ENCODE measurements at regions not wholly inside any gene's neighbourhood (a gene's known extent, or its start where the extent isn't known, plus 50 kb on each side); places are given as distances from the start of the nearest gene placed in this dataset.

GRCh38 chr2:220504938-220505503, 877.6 kb downstream of the SLC4A3 start:
- CTCF ChIA-PET (ENCODE audit: low intra/inter-chr PET ratio, low total read pairs): no interaction called here
- POLR2A ChIA-PET: no interaction called here
- Histone ChIP-seq H4K20me1 (ENCODE audit: insufficient read depth, low read length) (no peaks in the 10 kb centered on the region), H3K79me2 (ENCODE audit: insufficient read depth, low read length) (no peaks in the 10 kb centered on the region), H3K9me3 (ENCODE audit: low read length) (no peaks in the 10 kb centered on the region), H3K4me2 (ENCODE audit: low read depth, low read length) (no peak overlapping the region), H3K9ac (ENCODE audit: insufficient read depth, low read depth, low read length) (no peak overlapping the region), H3K4me1 (ENCODE audit: insufficient read depth, low read length) (no peaks in the 10 kb centered on the region), H3K36me3 (replicated peaks in 1 of 2; ENCODE audit: control insufficient read depth in 1 of 2, insufficient read depth in 2 of 2, low read length in 2 of 2) (no peaks in the 10 kb centered on the region), H3K4me3 (replicated peaks in 1 of 3; ENCODE audit: insufficient read depth in 1 of 3, low read depth in 2 of 3, low read length in 3 of 3) (no peak overlapping the region), H3K27me3 (ENCODE audit: control insufficient read depth in 1 of 2, insufficient read depth in 2 of 2, low read length in 2 of 2) (no peaks in the 10 kb centered on the region), H2AFZ (ENCODE audit: low read length) (no peak overlapping the region), H3K27ac (ENCODE audit: extremely low read length, insufficient read depth, low read length) (no peak overlapping the region)
- in situ Hi-C loops (cut with HindIII; ENCODE audit: extremely low pct_ligation_motif_present, low pct_unique_long_range_greater_than_20kb): no loop called here
- no peak for FAIRE-seq
- TF ChIP-seq FOXA1 (IDR thresholded peaks at IDR 0.05): no peak
- 0 out of 2 replicates have a peak, but pooled peaks have one; percentile 14 for TF ChIP-seq FOXA1 (CRISPR knock-in tag; IDR thresholded peaks at IDR 0.05)
- TF ChIP-seq TCF7 (IDR thresholded peaks at IDR 0.05; ENCODE audit: low read depth): peak; percentile 20; the same call in 1 of the 2 replicates
- TF ChIP-seq FOXA3 (CRISPR knock-in tag; IDR thresholded peaks at IDR 0.05): peak; percentile 35; the same call in 1 of the 2 replicates
- 0 out of 2 replicates have a peak, but pooled peaks have one; percentile 38 for TF ChIP-seq JUNB (CRISPR knock-in tag; IDR thresholded peaks at IDR 0.05; ENCODE audit: borderline replicate concordance)
- no peak for TF ChIP-seq ZNF670 (CRISPR knock-in tag; IDR thresholded peaks at IDR 0.05; ENCODE audit: borderline replicate concordance)
- DNase-seq (ENCODE audit: low spot score): peak; percentile 3
- 0% methylated on average over 2 of the region's 2 CpGs for WGBS (ENCODE audit: low lambda C conversion rate)
- no TSS peak for BruUV-seq (replicated peaks)
- intact Hi-C loops (cut with micrococcal nuclease; ENCODE audit: unreplicated experiment): no loop called here
- no peak; the same call in 2 of the 3 replicates for ATAC-seq

- ATAC-seq (no peak), DNase-seq (ENCODE audit: low spot score) (no peak), FAIRE-seq (no peak)
- intact Hi-C loops (cut with micrococcal nuclease; ENCODE audit: unreplicated experiment): no loop called here
- no peak overlapping the region for H3K4me3 ChIP-seq (replicated peaks in 1 of 3; ENCODE audit: insufficient read depth in 1 of 3, low read depth in 2 of 3, low read length in 3 of 3)
- no peak overlapping the region for H3K4me2 ChIP-seq (ENCODE audit: low read depth, low read length)
- H3K4me1 ChIP-seq (ENCODE audit: insufficient read depth, low read length): no peaks in the 10 kb centered on the region
- H3K9me3 ChIP-seq (ENCODE audit: low read length): no peaks in the 10 kb centered on the region
- BruUV-seq (replicated peaks): no TSS peak
- in situ Hi-C loops (cut with HindIII; ENCODE audit: extremely low pct_ligation_motif_present, low pct_unique_long_range_greater_than_20kb): no loop called here
- no peaks in the 10 kb centered on the region for H3K36me3 ChIP-seq (replicated peaks in 1 of 2; ENCODE audit: control insufficient read depth in 1 of 2, insufficient read depth in 2 of 2, low read length in 2 of 2)
- H3K79me2 ChIP-seq (ENCODE audit: insufficient read depth, low read length): no peaks in the 10 kb centered on the region
- no peak overlapping the region for H3K27ac ChIP-seq (ENCODE audit: extremely low read length, insufficient read depth, low read length)
- TF ChIP-seq CBX5 (CRISPR knock-in tag; IDR thresholded peaks at IDR 0.05; ENCODE audit: borderline replicate concordance) (no peak), GATAD1 (CRISPR knock-in tag; IDR thresholded peaks at IDR 0.05) (no peak), ZC3H13 (CRISPR knock-in tag; IDR thresholded peaks at IDR 0.05) (no peak), E2F1 (CRISPR knock-in tag; IDR thresholded peaks at IDR 0.05) (no peak), ZBTB38 (CRISPR knock-in tag; IDR thresholded peaks at IDR 0.05) (no peak), SOX13 (IDR thresholded peaks at IDR 0.05) (no peak), SOX13 (CRISPR knock-in tag; conservative IDR thresholded peaks at IDR 0.05 in 1 of 2, IDR thresholded peaks at IDR 0.05 in 1 of 2) (no peak), HINFP (CRISPR knock-in tag; IDR thresholded peaks at IDR 0.05; ENCODE audit: low read depth) (no peak), HDAC1 (CRISPR knock-in tag; IDR thresholded peaks at IDR 0.05) (no peak)
- POLR2A ChIA-PET: no interaction called here
- no peak overlapping the region for H3K9ac ChIP-seq (ENCODE audit: insufficient read depth, low read depth, low read length)
- CTCF ChIA-PET (ENCODE audit: low intra/inter-chr PET ratio, low total read pairs): no interaction called here
- 4% methylated on average over 3 of the region's 3 CpGs for WGBS (ENCODE audit: low lambda C conversion rate)
- no peak overlapping the region for H2AFZ ChIP-seq (ENCODE audit: low read length)
- H4K20me1 ChIP-seq (ENCODE audit: insufficient read depth, low read length): no peaks in the 10 kb centered on the region
- H3K27me3 ChIP-seq (ENCODE audit: control insufficient read depth in 1 of 2, insufficient read depth in 2 of 2, low read length in 2 of 2): no peaks in the 10 kb centered on the region
Observed at GRCh38 chr2:220506466-220506865, 879.0 kb downstream of the SLC4A3 start.
